Smooth muscle cell (in vitro differentiated cells): ENCODE measurements at regions not wholly inside any gene's neighbourhood (a gene's known extent, or its start where the extent isn't known, plus 50 kb on each side); places are given as distances from the start of the nearest gene placed in this dataset.
A peak's percentile ranks its signal among the peaks of the same experiment; 100 is the strongest.

Experiments used
- DNase-seq: peaks from one replicate; lab custom pipeline; 2025; ENCODE audit not compliant: unreplicated experiment; lab: John Stamatoyannopoulos, UW
- H2AFZ ChIP-seq: fragments of 200-600 bp; sonication (generic); 2 replicates; pipeline ENCODE4 v1.6.0; 2016; ENCODE audit warnings: antibody characterized with exemption, low read depth, mild to moderate bottlenecking
- H3F3A ChIP-seq: fragments of 200-600 bp; sonication (generic); 2 replicates; pipeline ENCODE4 v1.6.0; 2017; ENCODE audit warnings: antibody characterized with exemption, low read depth
- H3K27ac ChIP-seq: fragments of 200-600 bp; sonication (generic); 2 replicates; pipeline ENCODE4 v1.5.1; 2016; ENCODE audit warnings: low read depth, mild to moderate bottlenecking
- H3K27me3 ChIP-seq: fragments of 200-600 bp; sonication (generic); 2 replicates; pipeline ENCODE4 v1.6.1; 2016; ENCODE audit warnings: low read depth, mild to moderate bottlenecking
- H3K36me3 ChIP-seq: fragments of 200-600 bp; sonication (generic); 2 replicates; pipeline ENCODE4 v1.5.1; 2016; ENCODE audit warnings: low read depth
- H3K4me1 ChIP-seq: fragments of 200-600 bp; sonication (generic); 2 replicates; pipeline ENCODE4 v1.5.1; 2016; ENCODE audit warnings: low read depth
- H3K4me2 ChIP-seq: fragments of 200-600 bp; sonication (generic); 2 replicates; pipeline ENCODE4 v1.6.0; 2016; ENCODE audit warnings: mild to moderate bottlenecking
- H3K4me3 ChIP-seq: fragments of 200-600 bp; sonication (generic); 2 replicates; pipeline ENCODE4 v1.5.1; 2016; ENCODE audit warnings: mild to moderate bottlenecking
- H3K79me2 ChIP-seq: fragments of 200-600 bp; sonication (generic); 2 replicates; pipeline ENCODE4 v1.6.0; 2016; ENCODE audit warnings: low read depth, mild to moderate bottlenecking
- H3K9ac ChIP-seq: fragments of 200-600 bp; sonication (generic); 2 replicates; pipeline ENCODE4 v1.6.0; 2016; ENCODE audit warnings: low read depth
- H3K9me3 ChIP-seq: fragments of 200-600 bp; sonication (generic); replicated peaks from 2 replicates; pipeline ENCODE4 v1.5.1; 2016; ENCODE audit warnings: low read depth
- H4K20me1 ChIP-seq: fragments of 200-600 bp; sonication (generic); 2 replicates; pipeline ENCODE4 v1.6.0; 2016; ENCODE audit warnings: low read depth
- CTCF ChIP-seq: fragments of 200-600 bp; sonication (generic); IDR thresholded peaks from 2 replicates; pipeline ENCODE4 v1.5.1; 2017; ENCODE audit warnings: borderline replicate concordance, mild to moderate bottlenecking, antibody characterized with exemption; ENCODE audit not compliant: insufficient read depth, poor library complexity, severe bottlenecking
- WGBS: methylation state at CpG from one replicate; pipeline ENCODE4 v1.1.7; 2016; ENCODE audit warnings: low lambda C conversion rate; 5-methylcytosine and 5-hydroxymethylcytosine counted together

- TF ChIP-seq CTCF, result no peak
- Histone ChIP-seq H2AFZ (peak overlapping the region; percentile 70), H3F3A (no peaks in the 10 kb centered on the region), H3K27me3 (no peaks in the 10 kb centered on the region), H3K4me2 (peak overlapping the region; percentile 55), H3K9me3 (no peaks in the 10 kb centered on the region), H3K27ac (peak overlapping the region; percentile 89), H3K79me2 (no peaks in the 10 kb centered on the region), H3K36me3 (no peaks in the 10 kb centered on the region), H3K4me1 (peaks cover 11% of the 10 kb centered on the region), H3K4me3 (no peak overlapping the region), H3K9ac (peak overlapping the region; percentile 46), H4K20me1 (no peaks in the 10 kb centered on the region)
- 8% methylated on average over 2 of the region's 2 CpGs for WGBS
- no peak for DNase-seq
Observed at GRCh38 chr18:68438983-68439382, 275.9 kb downstream of the TMX3 start.

- no peak for TF ChIP-seq CTCF
- Histone ChIP-seq H3K4me3 (no peak overlapping the region), H4K20me1 (no peaks in the 10 kb centered on the region), H3K79me2 (no peaks in the 10 kb centered on the region), H3K27me3 (no peaks in the 10 kb centered on the region), H3K4me1 (peaks cover 11% of the 10 kb centered on the region), H3K9me3 (no peaks in the 10 kb centered on the region), H2AFZ (peak overlapping the region; percentile 70), H3K9ac (peak overlapping the region; percentile 46), H3K27ac (peak overlapping the region; percentile 89), H3K4me2 (peak overlapping the region; percentile 55), H3K36me3 (no peaks in the 10 kb centered on the region), H3F3A (no peaks in the 10 kb centered on the region)
- WGBS, result 93% methylated on average over 3 of the region's 3 CpGs
- DNase-seq, result no peak
Observed at GRCh38 chr18:68438536-68438935, 276.4 kb downstream of the TMX3 start.

- no peak for TF ChIP-seq CTCF
- no peaks in the 10 kb centered on the region for H3K27me3 ChIP-seq
- H3K9ac ChIP-seq, result peak overlapping the region; percentile 10
- H3K4me1 ChIP-seq, result peaks cover 11% of the 10 kb centered on the region
- H4K20me1 ChIP-seq, result no peaks in the 10 kb centered on the region
- H3K27ac ChIP-seq, result peak overlapping the region; percentile 73
- H3K79me2 ChIP-seq, result no peaks in the 10 kb centered on the region
- no peak overlapping the region for H3K4me2 ChIP-seq
- H3K36me3 ChIP-seq, result no peaks in the 10 kb centered on the region
- H3K4me3 ChIP-seq, result no peak overlapping the region
- H3F3A ChIP-seq, result no peaks in the 10 kb centered on the region
- no peak for DNase-seq
- 55% methylated on average over 5 of the region's 5 CpGs for WGBS
- no peaks in the 10 kb centered on the region for H3K9me3 ChIP-seq
- H2AFZ ChIP-seq, result peak overlapping the region; percentile 6
Observed at GRCh38 chr18:68436485-68436884, 278.4 kb downstream of the TMX3 start.

- no peak for TF ChIP-seq CTCF
Observed at GRCh38 chr18:68435581-68435980, 279.3 kb downstream of the TMX3 start.

More at GRCh38 chr18:68435581-68435980, 279.3 kb downstream of the TMX3 start:
- Histone ChIP-seq H3K36me3 (no peaks in the 10 kb centered on the region), H3K27me3 (no peaks in the 10 kb centered on the region), H3K9ac (no peak overlapping the region), H2AFZ (no peak overlapping the region), H3F3A (no peaks in the 10 kb centered on the region), H3K27ac (no peak overlapping the region), H3K4me1 (peaks cover 11% of the 10 kb centered on the region), H3K9me3 (no peaks in the 10 kb centered on the region), H4K20me1 (no peaks in the 10 kb centered on the region), H3K79me2 (no peaks in the 10 kb centered on the region), H3K4me3 (no peak overlapping the region), H3K4me2 (no peak overlapping the region)
- 92% methylated on average over 2 of the region's 2 CpGs for WGBS
- no peak for DNase-seq
